ENCODE measurements at regions not wholly inside any gene's neighbourhood (a gene's known extent, or its start where the extent isn't known, plus 50 kb on each side); places are given as distances from the start of the nearest gene placed in this dataset.
A peak's percentile ranks its signal among the peaks of the same experiment; 100 is the strongest.

- Histone ChIP-seq H3K36me3 (ENCODE audit: low read depth) (no peaks in the 10 kb centered on the region), H3K4me1 (ENCODE audit: insufficient read depth, poor library complexity, severe bottlenecking) (no peaks in the 10 kb centered on the region), H3K9me3 (ENCODE audit: severe bottlenecking) (no peaks in the 10 kb centered on the region), H3K4me3 (ENCODE audit: severe bottlenecking) (no peak overlapping the region), H3K27me3 (ENCODE audit: insufficient read depth, poor library complexity, severe bottlenecking) (no peaks in the 10 kb centered on the region), H3K27ac (ENCODE audit: poor library complexity, severe bottlenecking) (no peak overlapping the region)
- ATAC-seq (ENCODE audit: low read depth) (peak; percentile 52; the same call in 2 of the 3 replicates), DNase-seq (ENCODE audit: low spot score) (no peak)
- TF ChIP-seq, protein P1, sequence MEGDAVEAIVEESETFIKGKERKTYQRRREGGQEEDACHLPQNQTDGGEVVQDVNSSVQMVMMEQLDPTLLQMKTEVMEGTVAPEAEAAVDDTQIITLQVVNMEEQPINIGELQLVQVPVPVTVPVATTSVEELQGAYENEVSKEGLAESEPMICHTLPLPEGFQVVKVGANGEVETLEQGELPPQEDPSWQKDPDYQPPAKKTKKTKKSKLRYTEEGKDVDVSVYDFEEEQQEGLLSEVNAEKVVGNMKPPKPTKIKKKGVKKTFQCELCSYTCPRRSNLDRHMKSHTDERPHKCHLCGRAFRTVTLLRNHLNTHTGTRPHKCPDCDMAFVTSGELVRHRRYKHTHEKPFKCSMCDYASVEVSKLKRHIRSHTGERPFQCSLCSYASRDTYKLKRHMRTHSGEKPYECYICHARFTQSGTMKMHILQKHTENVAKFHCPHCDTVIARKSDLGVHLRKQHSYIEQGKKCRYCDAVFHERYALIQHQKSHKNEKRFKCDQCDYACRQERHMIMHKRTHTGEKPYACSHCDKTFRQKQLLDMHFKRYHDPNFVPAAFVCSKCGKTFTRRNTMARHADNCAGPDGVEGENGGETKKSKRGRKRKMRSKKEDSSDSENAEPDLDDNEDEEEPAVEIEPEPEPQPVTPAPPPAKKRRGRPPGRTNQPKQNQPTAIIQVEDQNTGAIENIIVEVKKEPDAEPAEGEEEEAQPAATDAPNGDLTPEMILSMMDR (IDR thresholded peaks at IDR 0.05; ENCODE audit: poor library complexity, severe bottlenecking): no peak
Measured at GRCh38 chr15:95590533-95591044, 739.9 kb upstream of the NR2F2 start.

GRCh38 chr15:95591270-95591669 is 739.2 kb upstream of the NR2F2 start:
- H3K4me1 ChIP-seq (ENCODE audit: insufficient read depth, poor library complexity, severe bottlenecking): no peaks in the 10 kb centered on the region

DNA sequence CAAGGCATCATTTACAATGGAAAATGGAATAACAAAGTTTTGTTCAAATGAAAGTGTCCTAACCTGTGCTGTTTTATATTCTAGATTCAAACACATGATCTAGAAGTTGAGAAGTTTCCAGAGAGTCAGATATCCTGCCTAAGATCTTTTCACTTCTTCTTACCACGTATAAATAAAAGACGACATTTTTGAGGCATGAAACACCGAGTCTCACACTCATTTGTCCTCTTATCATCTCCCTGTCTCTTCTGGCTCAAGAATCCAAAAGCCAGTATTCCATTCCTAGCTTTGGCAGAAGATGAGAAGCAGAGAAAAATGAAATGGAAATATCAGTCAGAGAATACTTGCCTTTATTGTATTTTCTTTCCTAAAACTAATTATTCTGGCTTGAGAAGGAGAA is 738.6 kb upstream of the NR2F2 start:
- no peaks in the 10 kb centered on the region for H3K27me3 ChIP-seq (ENCODE audit: insufficient read depth, poor library complexity, severe bottlenecking)

More at GRCh38 chr15:95591270-95591669, 739.2 kb upstream of the NR2F2 start:
- Histone ChIP-seq H3K36me3 (ENCODE audit: low read depth) (no peaks in the 10 kb centered on the region), H3K27me3 (ENCODE audit: insufficient read depth, poor library complexity, severe bottlenecking) (no peaks in the 10 kb centered on the region), H3K4me3 (ENCODE audit: severe bottlenecking) (no peak overlapping the region), H3K27ac (ENCODE audit: poor library complexity, severe bottlenecking) (no peak overlapping the region), H3K9me3 (ENCODE audit: severe bottlenecking) (no peaks in the 10 kb centered on the region)
- TF ChIP-seq, protein P1 (IDR thresholded peaks at IDR 0.05; ENCODE audit: poor library complexity, severe bottlenecking): no peak
- ATAC-seq (ENCODE audit: low read depth): no peak
- DNase-seq (ENCODE audit: low spot score): no peak

GRCh38 chr15:95594496-95594895 is 736.0 kb upstream of the NR2F2 start:
- DNase-seq (ENCODE audit: low spot score) (no peak), ATAC-seq (ENCODE audit: low read depth) (no peak)
- H3K27me3 ChIP-seq (ENCODE audit: insufficient read depth, poor library complexity, severe bottlenecking): no peaks in the 10 kb centered on the region
- H3K9me3 ChIP-seq (ENCODE audit: severe bottlenecking): no peaks in the 10 kb centered on the region
- H3K4me3 ChIP-seq (ENCODE audit: severe bottlenecking): no peak overlapping the region
- H3K4me1 ChIP-seq (ENCODE audit: insufficient read depth, poor library complexity, severe bottlenecking): no peaks in the 10 kb centered on the region
- no peak overlapping the region for H3K27ac ChIP-seq (ENCODE audit: poor library complexity, severe bottlenecking)
- H3K36me3 ChIP-seq (ENCODE audit: low read depth): no peaks in the 10 kb centered on the region
- TF ChIP-seq, protein P1 (IDR thresholded peaks at IDR 0.05; ENCODE audit: poor library complexity, severe bottlenecking): no peak

More for the DNA sequence above, 738.6 kb upstream of the NR2F2 start:
- H3K27ac ChIP-seq (ENCODE audit: poor library complexity, severe bottlenecking): no peak overlapping the region
- no peaks in the 10 kb centered on the region for H3K9me3 ChIP-seq (ENCODE audit: severe bottlenecking)
- H3K4me3 ChIP-seq (ENCODE audit: severe bottlenecking): no peak overlapping the region
- ATAC-seq (ENCODE audit: low read depth) (no peak), DNase-seq (ENCODE audit: low spot score) (no peak)
- TF ChIP-seq, protein P1 (IDR thresholded peaks at IDR 0.05; ENCODE audit: poor library complexity, severe bottlenecking): no peak
- H3K36me3 ChIP-seq (ENCODE audit: low read depth): no peaks in the 10 kb centered on the region
- H3K4me1 ChIP-seq (ENCODE audit: insufficient read depth, poor library complexity, severe bottlenecking): no peaks in the 10 kb centered on the region

- no peak for ATAC-seq (ENCODE audit: low read depth)
- H3K27me3 ChIP-seq (ENCODE audit: insufficient read depth, poor library complexity, severe bottlenecking): no peaks in the 10 kb centered on the region
- no peaks in the 10 kb centered on the region for H3K4me1 ChIP-seq (ENCODE audit: insufficient read depth, poor library complexity, severe bottlenecking)
- no peaks in the 10 kb centered on the region for H3K9me3 ChIP-seq (ENCODE audit: severe bottlenecking)
- no peaks in the 10 kb centered on the region for H3K36me3 ChIP-seq (ENCODE audit: low read depth)
- H3K4me3 ChIP-seq (ENCODE audit: severe bottlenecking): no peak overlapping the region
- TF ChIP-seq, protein P1 (IDR thresholded peaks at IDR 0.05; ENCODE audit: poor library complexity, severe bottlenecking): no peak
- no peak for DNase-seq (ENCODE audit: low spot score)
- no peak overlapping the region for H3K27ac ChIP-seq (ENCODE audit: poor library complexity, severe bottlenecking)
Measured at GRCh38 chr15:95595759-95596158, 734.7 kb upstream of the NR2F2 start.
